MM.1S (cell line): ENCODE measurements at regions not wholly inside any gene's neighbourhood (a gene's known extent, or its start where the extent isn't known, plus 50 kb on each side); places are given as distances from the start of the nearest gene placed in this dataset.

Source experiments
- DNase-seq: peaks from one replicate; pipeline ENCODE4 v3.0.0-alpha.2; 2015
- H2AFZ ChIP-seq: fragments of 300-600 bp; sonication (generic); 2 replicates; pipeline ENCODE4 v1.6.0; 2016; ENCODE audit warnings: antibody characterized with exemption, low read length
- H3F3A ChIP-seq: fragments of 300-600 bp; sonication (generic); 2 replicates; pipeline ENCODE4 v1.6.1; 2016; ENCODE audit warnings: mild to moderate bottlenecking, antibody characterized with exemption, low read length, moderate library complexity, mixed read lengths; ENCODE audit not compliant: insufficient read depth
- H3K27ac ChIP-seq: fragments of 300-600 bp; sonication (generic); 2 replicates; pipeline ENCODE4 v1.5.1; 2016; ENCODE audit warnings: mild to moderate bottlenecking, low read length
- H3K27me3 ChIP-seq: fragments of 300-600 bp; sonication (generic); replicated peaks from 2 replicates; pipeline ENCODE4 v1.6.0; 2016; ENCODE audit warnings: low read length; ENCODE audit not compliant: insufficient read depth
- H3K36me3 ChIP-seq: fragments of 300-600 bp; sonication (generic); replicated peaks from 2 replicates; pipeline ENCODE4 v1.6.1; 2016; ENCODE audit warnings: mild to moderate bottlenecking, low read length, mixed read lengths; ENCODE audit not compliant: insufficient read depth
- H3K4me1 ChIP-seq: fragments of 300-600 bp; sonication (generic); 2 replicates; pipeline ENCODE4 v1.6.1; 2016; ENCODE audit warnings: low read length, mixed read lengths
- H3K4me2 ChIP-seq: fragments of 300-600 bp; sonication (generic); 2 replicates; pipeline ENCODE4 v1.6.0; 2016; ENCODE audit warnings: low read depth, low read length
- H3K4me3 ChIP-seq: fragments of 300-600 bp; sonication (generic); 2 replicates; pipeline ENCODE4 v1.5.1; 2016; ENCODE audit warnings: low read length, mixed read lengths
- H3K79me2 ChIP-seq: fragments of 300-600 bp; sonication (generic); 2 replicates; pipeline ENCODE4 v1.6.1; 2016; ENCODE audit warnings: mixed run types, low read length, mixed read lengths
- H3K9ac ChIP-seq: fragments of 300-600 bp; sonication (generic); 2 replicates; pipeline ENCODE4 v1.6.1; 2016; ENCODE audit warnings: low read length, mixed read lengths
- H3K9me2 ChIP-seq: fragments of 300-600 bp; sonication (generic); replicated peaks from 2 replicates; pipeline ENCODE4 v1.6.1; 2016; ENCODE audit warnings: mild to moderate bottlenecking, low read length, mixed read lengths; ENCODE audit not compliant: insufficient read depth
- H3K9me3 ChIP-seq: fragments of 300-600 bp; sonication (generic); replicated peaks from 2 replicates; pipeline ENCODE4 v1.6.1; 2016; ENCODE audit warnings: mild to moderate bottlenecking, low read length, mixed read lengths; ENCODE audit not compliant: insufficient read depth
- H4K20me1 ChIP-seq: fragments of 300-600 bp; sonication (generic); 2 replicates; pipeline ENCODE4 v1.6.1; 2016; ENCODE audit warnings: mild to moderate bottlenecking, low read length, moderate library complexity, mixed read lengths; ENCODE audit not compliant: insufficient read depth
- CTCF ChIP-seq: fragments of 300-600 bp; sonication (generic); IDR thresholded peaks from 2 replicates; pipeline ENCODE4 v1.5.1; 2016; ENCODE audit warnings: antibody characterized with exemption, low read length, mixed read lengths
- EZH2 ChIP-seq: fragments of 300-600 bp; sonication (generic); optimal IDR thresholded peaks from 2 replicates; pipeline ENCODE3; 2017; ENCODE audit warnings: low read depth, mild to moderate bottlenecking, antibody characterized with exemption, low read length, mixed read lengths
- EZH2phosphoT487 ChIP-seq: fragments of 300-600 bp; sonication (generic); IDR thresholded peaks from 2 replicates; pipeline ENCODE4 v1.6.1; 2018; ENCODE audit warnings: antibody characterized with exemption, low read length

GRCh38 chr15:55060836-55061235 lies 135.9 kb downstream of the RSL24D1 start:
- Histone ChIP-seq H3K4me2 (no peak overlapping the region), H3K27me3 (no peaks in the 10 kb centered on the region), H3F3A (no peaks in the 10 kb centered on the region), H2AFZ (no peak overlapping the region), H3K79me2 (no peaks in the 10 kb centered on the region), H3K4me1 (no peaks in the 10 kb centered on the region), H3K9me3 (no peaks in the 10 kb centered on the region), H3K9me2 (no peaks in the 10 kb centered on the region), H3K4me3 (no peak overlapping the region), H4K20me1 (no peaks in the 10 kb centered on the region), H3K27ac (no peak overlapping the region), H3K36me3 (no peaks in the 10 kb centered on the region), H3K9ac (no peak overlapping the region)
- no peak for DNase-seq
- TF ChIP-seq CTCF (no peak), EZH2 (no peak), EZH2phosphoT487 (no peak)

GRCh38 chr15:55056500-55056899 lies 140.2 kb downstream of the RSL24D1 start:
- Histone ChIP-seq H3K79me2 (no peaks in the 10 kb centered on the region), H3K27ac (no peak overlapping the region), H3K27me3 (no peaks in the 10 kb centered on the region), H3K9ac (no peak overlapping the region), H4K20me1 (no peaks in the 10 kb centered on the region), H2AFZ (no peak overlapping the region), H3K9me3 (no peaks in the 10 kb centered on the region), H3K4me3 (no peak overlapping the region), H3K4me1 (no peaks in the 10 kb centered on the region), H3K9me2 (no peaks in the 10 kb centered on the region), H3K36me3 (no peaks in the 10 kb centered on the region), H3F3A (no peaks in the 10 kb centered on the region), H3K4me2 (no peak overlapping the region)
- TF ChIP-seq CTCF: no peak
- no peak for TF ChIP-seq EZH2
- TF ChIP-seq EZH2phosphoT487: no peak
- DNase-seq: no peak

GRCh38 chr15:55044162-55044561 lies 152.6 kb downstream of the RSL24D1 start:
- Histone ChIP-seq H3K27ac (no peak overlapping the region), H3K9ac (no peak overlapping the region), H3F3A (no peaks in the 10 kb centered on the region), H3K4me1 (no peaks in the 10 kb centered on the region), H4K20me1 (no peaks in the 10 kb centered on the region), H3K79me2 (no peaks in the 10 kb centered on the region), H2AFZ (no peak overlapping the region), H3K36me3 (no peaks in the 10 kb centered on the region), H3K9me2 (no peaks in the 10 kb centered on the region), H3K9me3 (no peaks in the 10 kb centered on the region), H3K27me3 (no peaks in the 10 kb centered on the region), H3K4me2 (no peak overlapping the region), H3K4me3 (no peak overlapping the region)
- DNase-seq: no peak
- TF ChIP-seq EZH2phosphoT487 (no peak), EZH2 (no peak), CTCF (no peak)
